Activated naive CD8-positive, alpha-beta T cell treated with anti-CD3 and anti-CD28 coated beads for 36 hours (primary cell): ENCODE measurements at regions not wholly inside any gene's neighbourhood (a gene's known extent, or its start where the extent isn't known, plus 50 kb on each side); places are given as distances from the start of the nearest gene placed in this dataset.

Experiments
- DNase-seq: peaks from one replicate; pipeline ENCODE4 v3.0.0; 2021
- H3K27ac Mint-ChIP-seq: one replicate; pipeline ENCODE4 v1.8.0; 2022; ENCODE audit warnings: mild to moderate bottlenecking, moderate library complexity, mixed read lengths
- H3K27me3 Mint-ChIP-seq: one replicate; pipeline ENCODE4 v1.8.0; 2022; ENCODE audit warnings: mild to moderate bottlenecking, mixed read lengths
- H3K36me3 Mint-ChIP-seq: one replicate; pipeline ENCODE4 v1.8.0; 2021; ENCODE audit warnings: mild to moderate bottlenecking, mixed read lengths
- H3K4me1 Mint-ChIP-seq: one replicate; pipeline ENCODE4 v1.8.0; 2021; ENCODE audit warnings: mixed read lengths
- H3K4me3 Mint-ChIP-seq: one replicate; pipeline ENCODE4 v1.8.0; 2022; ENCODE audit warnings: mild to moderate bottlenecking, moderate library complexity, mixed read lengths
- H3K9me3 Mint-ChIP-seq: one replicate; pipeline ENCODE4 v1.8.0; 2022; ENCODE audit warnings: mixed read lengths

- Mint-ChIP-seq H3K4me1 (no peaks in the 10 kb centered on the region), H3K36me3 (no peaks in the 10 kb centered on the region)
Observed at GRCh38 chr11:70813651-70814050, 415.3 kb downstream of the CTTN start.

GRCh38 chr11:70815485-70815832 lies 417.1 kb downstream of the CTTN start:
- H3K4me3 Mint-ChIP-seq, result no peak overlapping the region
- no peak for DNase-seq
- H3K9me3 Mint-ChIP-seq, result no peaks in the 10 kb centered on the region
- H3K27ac Mint-ChIP-seq, result no peak overlapping the region
- no peaks in the 10 kb centered on the region for H3K27me3 Mint-ChIP-seq
- no peaks in the 10 kb centered on the region for H3K36me3 Mint-ChIP-seq
- no peaks in the 10 kb centered on the region for H3K4me1 Mint-ChIP-seq

More at GRCh38 chr11:70813651-70814050, 415.3 kb downstream of the CTTN start:
- Mint-ChIP-seq H3K27me3 (no peaks in the 10 kb centered on the region), H3K27ac (no peak overlapping the region), H3K4me3 (no peak overlapping the region), H3K9me3 (no peaks in the 10 kb centered on the region)
- DNase-seq, result no peak

- Mint-ChIP-seq H3K4me3 (no peak overlapping the region), H3K27ac (no peak overlapping the region), H3K36me3 (no peaks in the 10 kb centered on the region), H3K4me1 (no peaks in the 10 kb centered on the region), H3K27me3 (no peaks in the 10 kb centered on the region), H3K9me3 (no peaks in the 10 kb centered on the region)
- DNase-seq, result no peak
Observed at GRCh38 chr11:70816156-70816678, 417.9 kb downstream of the CTTN start.

- Mint-ChIP-seq H3K27me3 (peaks cover 3% of the 10 kb centered on the region), H3K36me3 (no peaks in the 10 kb centered on the region), H3K4me1 (no peaks in the 10 kb centered on the region), H3K9me3 (no peaks in the 10 kb centered on the region), H3K4me3 (no peak overlapping the region), H3K27ac (no peak overlapping the region)
- DNase-seq, result no peak
Observed at GRCh38 chr11:70818351-70818750, 420.0 kb downstream of the CTTN start.

- H3K4me3 Mint-ChIP-seq, result no peak overlapping the region
- peaks cover 2% of the 10 kb centered on the region for H3K9me3 Mint-ChIP-seq
- H3K36me3 Mint-ChIP-seq, result no peaks in the 10 kb centered on the region
- no peak overlapping the region for H3K27ac Mint-ChIP-seq
- DNase-seq, result no peak
- peaks cover 10% of the 10 kb centered on the region for H3K27me3 Mint-ChIP-seq
- H3K4me1 Mint-ChIP-seq, result no peaks in the 10 kb centered on the region
Observed at GRCh38 chr11:70819022-70819421, 420.7 kb downstream of the CTTN start.

- DNase-seq, result no peak
- Mint-ChIP-seq H3K9me3 (peaks cover 2% of the 10 kb centered on the region), H3K4me3 (no peak overlapping the region), H3K27ac (no peak overlapping the region), H3K36me3 (no peaks in the 10 kb centered on the region), H3K27me3 (peaks cover 23% of the 10 kb centered on the region), H3K4me1 (peaks cover 8% of the 10 kb centered on the region)
Observed at GRCh38 chr11:70820311-70820710, 422.0 kb downstream of the CTTN start.

GRCh38 chr11:70820712-70821111 lies 422.4 kb downstream of the CTTN start:
- Mint-ChIP-seq H3K27ac (no peak overlapping the region), H3K9me3 (peaks cover 2% of the 10 kb centered on the region), H3K36me3 (no peaks in the 10 kb centered on the region), H3K4me1 (peaks cover 8% of the 10 kb centered on the region), H3K27me3 (peaks cover 27% of the 10 kb centered on the region), H3K4me3 (no peak overlapping the region)
- no peak for DNase-seq

GRCh38 chr11:70823771-70824170 lies 425.4 kb downstream of the CTTN start:
- Mint-ChIP-seq H3K9me3 (peaks cover 2% of the 10 kb centered on the region), H3K36me3 (no peaks in the 10 kb centered on the region), H3K27me3 (peaks cover 42% of the 10 kb centered on the region), H3K4me3 (no peak overlapping the region), H3K4me1 (peaks cover 9% of the 10 kb centered on the region), H3K27ac (no peak overlapping the region)
- DNase-seq, result no peak

GRCh38 chr11:70824605-70825245 lies 426.4 kb downstream of the CTTN start:
- Mint-ChIP-seq H3K27me3 (peaks cover 44% of the 10 kb centered on the region), H3K4me3 (no peak overlapping the region), H3K9me3 (peaks cover 2% of the 10 kb centered on the region), H3K27ac (no peak overlapping the region), H3K36me3 (no peaks in the 10 kb centered on the region), H3K4me1 (peaks cover 9% of the 10 kb centered on the region)
- DNase-seq, result no peak

- H3K27me3 Mint-ChIP-seq, result peaks cover 47% of the 10 kb centered on the region
- H3K9me3 Mint-ChIP-seq, result peaks cover 2% of the 10 kb centered on the region
- H3K36me3 Mint-ChIP-seq, result no peaks in the 10 kb centered on the region
- no peak overlapping the region for H3K27ac Mint-ChIP-seq
- peaks cover 9% of the 10 kb centered on the region for H3K4me1 Mint-ChIP-seq
- H3K4me3 Mint-ChIP-seq, result no peak overlapping the region
- no peak for DNase-seq
Observed at GRCh38 chr11:70825893-70826540, 426.4 kb downstream of the SHANK2 start.

- Mint-ChIP-seq H3K36me3 (no peaks in the 10 kb centered on the region), H3K4me1 (peaks cover 9% of the 10 kb centered on the region), H3K4me3 (no peak overlapping the region), H3K9me3 (peaks cover 2% of the 10 kb centered on the region), H3K27ac (no peak overlapping the region), H3K27me3 (peaks cover 47% of the 10 kb centered on the region)
- no peak for DNase-seq
Observed at GRCh38 chr11:70826541-70827335, 425.6 kb downstream of the SHANK2 start.

GRCh38 chr11:70828593-70829082 lies 423.7 kb downstream of the SHANK2 start:
- no peak for DNase-seq

GRCh38 chr11:70829134-70829885 lies 423.1 kb downstream of the SHANK2 start:
- Mint-ChIP-seq H3K27ac (no peak overlapping the region), H3K9me3 (no peaks in the 10 kb centered on the region), H3K36me3 (no peaks in the 10 kb centered on the region), H3K27me3 (peaks cover 34% of the 10 kb centered on the region), H3K4me1 (peaks cover 9% of the 10 kb centered on the region), H3K4me3 (no peak overlapping the region)
- DNase-seq, result no peak

More at GRCh38 chr11:70828593-70829082, 423.7 kb downstream of the SHANK2 start:
- Mint-ChIP-seq H3K27me3 (peaks cover 41% of the 10 kb centered on the region), H3K36me3 (no peaks in the 10 kb centered on the region), H3K27ac (no peak overlapping the region), H3K4me3 (no peak overlapping the region), H3K9me3 (no peaks in the 10 kb centered on the region), H3K4me1 (peaks cover 9% of the 10 kb centered on the region)

GRCh38 chr11:70829886-70830272 lies 422.5 kb downstream of the SHANK2 start:
- H3K36me3 Mint-ChIP-seq, result no peaks in the 10 kb centered on the region
- H3K27ac Mint-ChIP-seq, result no peak overlapping the region
- DNase-seq, result no peak
- H3K4me1 Mint-ChIP-seq, result peaks cover 3% of the 10 kb centered on the region
- H3K27me3 Mint-ChIP-seq, result peaks cover 28% of the 10 kb centered on the region
- H3K4me3 Mint-ChIP-seq, result no peak overlapping the region
- H3K9me3 Mint-ChIP-seq, result no peaks in the 10 kb centered on the region

GRCh38 chr11:70833011-70833410 lies 419.4 kb downstream of the SHANK2 start:
- Mint-ChIP-seq H3K9me3 (no peaks in the 10 kb centered on the region), H3K27me3 (peaks cover 5% of the 10 kb centered on the region), H3K36me3 (no peaks in the 10 kb centered on the region)

More at GRCh38 chr11:70833011-70833410, 419.4 kb downstream of the SHANK2 start:
- Mint-ChIP-seq H3K27ac (no peak overlapping the region), H3K4me1 (no peaks in the 10 kb centered on the region), H3K4me3 (no peak overlapping the region)
- DNase-seq, result no peak
